Thyroid gland (tissue), 4 donors: ENCODE measurements at regions not wholly inside any gene's neighbourhood (a gene's known extent, or its start where the extent isn't known, plus 50 kb on each side); places are given as distances from the start of the nearest gene placed in this dataset.

Experiments
- DNase-seq, 2 donors: peaks; one replicate each; pipeline ENCODE4 v3.0.0-alpha.2; 2019
- H3K27ac ChIP-seq, 3 donors: fragments of 200-600 bp; sonication (generic); 1 replicate in 2 of 3; 2 replicates in 1 of 3; pipeline ENCODE4 v1.5.1; 2016 to 2019; ENCODE audit warnings: mild to moderate bottlenecking in 1 of 3, moderate library complexity in 1 of 3
- H3K27me3 ChIP-seq: fragments of 200-600 bp; sonication (generic); one replicate; pipeline ENCODE4 v1.5.1; 2019
- H3K36me3 ChIP-seq, 2 donors: fragments of 200-600 bp; sonication (generic); one replicate each; pipeline ENCODE4 v1.5.1; 2016 to 2019
- H3K4me1 ChIP-seq, 2 donors: fragments of 200-600 bp; sonication (generic); one replicate each; pipeline ENCODE4 v1.5.1; 2017 to 2019
- H3K4me3 ChIP-seq, 3 donors: fragments of 200-600 bp; sonication (generic); replicated peaks in 1 of 3; 1 replicate in 2 of 3; 2 replicates in 1 of 3; pipeline ENCODE4 v1.5.1; 2016; ENCODE audit warnings: mild to moderate bottlenecking in 1 of 3
- H3K9me3 ChIP-seq: fragments of 200-600 bp; sonication (generic); one replicate; pipeline ENCODE4 v1.5.1; 2017
- CTCF ChIP-seq, 6 experiments: fragments of 200-600 bp in 3 of 6; fragments of 450-650 bp in 3 of 6; sonication (generic) in 3 of 6; IDR thresholded peaks; one replicate each; pipeline ENCODE4 v1.5.1; 2016 to 2019; ENCODE audit warnings: antibody characterized with exemption in 6 of 6, mild to moderate bottlenecking in 2 of 6, inconsistent platforms in 1 of 6, moderate library complexity in 1 of 6
- POLR2A ChIP-seq, 2 donors: fragments of 450-650 bp; IDR thresholded peaks; one replicate each; pipeline ENCODE4 v1.6.1; 2017; ENCODE audit warnings: antibody characterized with exemption in 2 of 2, mild to moderate bottlenecking in 2 of 2, moderate library complexity in 1 of 2
- WGBS, 2 donors: methylation state at CpG; one replicate each; pipeline ENCODE4 v1.1.5; 2017; 5-methylcytosine and 5-hydroxymethylcytosine counted together
- intact Hi-C: fragments of 100-400 bp; cut with DNase I; formaldehyde crosslinking; loops from one replicate; pipeline ENCODE4 v1.15.1; 2023

GRCh38 chr6:168864541-168865460 is 388.8 kb downstream of the THBS2 start:
- no peaks in the 10 kb centered on the region for H3K27me3 ChIP-seq
- 85 to 87% methylated on average over 7 of the region's 7 CpGs for WGBS, 2 donors
- H3K36me3 ChIP-seq: no peaks in the 10 kb centered on the region
- H3K27ac ChIP-seq: no peak overlapping the region
- no peak overlapping the region for H3K4me3 ChIP-seq
- no peak for DNase-seq
- H3K4me1 ChIP-seq: no peaks in the 10 kb centered on the region
- intact Hi-C loops: no loop called here
- TF ChIP-seq CTCF (IDR thresholded peaks at IDR 0.05) (no peak), POLR2A (IDR thresholded peaks at IDR 0.05) (no peak)
- no peaks in the 10 kb centered on the region for H3K9me3 ChIP-seq

GRCh38 chr6:168863467-168863866 is 390.2 kb downstream of the THBS2 start:
- 85 to 88% methylated on average over 4 of the region's 4 CpGs for WGBS, 2 donors
- no peaks in the 10 kb centered on the region for H3K27me3 ChIP-seq
- no peaks in the 10 kb centered on the region for H3K4me1 ChIP-seq
- H3K9me3 ChIP-seq: no peaks in the 10 kb centered on the region
- no peak overlapping the region for H3K4me3 ChIP-seq
- H3K36me3 ChIP-seq: no peaks in the 10 kb centered on the region
- no peak for TF ChIP-seq CTCF (IDR thresholded peaks at IDR 0.05)
- TF ChIP-seq POLR2A (IDR thresholded peaks at IDR 0.05): no peak
- DNase-seq: no peak
- intact Hi-C loops: no loop called here
- H3K27ac ChIP-seq: no peak overlapping the region

DNA sequence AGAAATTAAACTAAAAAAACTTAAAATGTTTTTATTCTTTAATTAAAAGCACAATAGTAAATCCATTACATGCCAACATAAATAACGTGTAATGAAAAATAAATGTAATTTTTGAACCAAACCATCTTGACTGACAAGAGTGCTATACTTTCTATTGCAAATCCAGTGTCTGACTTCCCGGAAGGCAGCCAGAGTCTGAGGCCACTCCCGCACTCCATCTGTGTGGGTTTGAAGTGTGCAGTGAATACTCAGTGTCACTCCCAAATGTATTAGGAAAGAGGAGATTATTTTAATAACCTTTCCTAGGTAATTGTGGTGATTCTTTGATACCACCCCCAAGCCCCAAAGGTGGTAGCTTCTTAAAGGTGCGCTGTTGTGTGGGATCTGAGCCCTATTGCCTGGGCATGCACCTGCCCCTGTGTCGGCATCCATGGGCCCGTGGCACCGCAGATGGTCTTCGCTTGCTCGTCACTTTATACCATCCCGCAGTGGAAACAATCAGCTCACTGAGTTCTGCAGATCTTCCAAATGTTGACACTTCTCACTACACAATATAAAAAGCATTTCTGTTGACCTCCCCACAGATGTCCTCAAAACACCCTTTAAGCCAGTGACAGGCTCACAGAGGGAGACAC is 391.2 kb downstream of the THBS2 start:
- no peaks in the 10 kb centered on the region for H3K4me1 ChIP-seq
- intact Hi-C loops: no loop called here
- H3K4me3 ChIP-seq: no peak overlapping the region
- WGBS, 2 donors: 95 to 96% methylated on average over 10 of the region's 10 CpGs
- no peak for DNase-seq
- H3K27ac ChIP-seq: no peak overlapping the region
- TF ChIP-seq CTCF (IDR thresholded peaks at IDR 0.05): no peak
- H3K36me3 ChIP-seq: no peaks in the 10 kb centered on the region
- no peaks in the 10 kb centered on the region for H3K27me3 ChIP-seq
- H3K9me3 ChIP-seq: no peaks in the 10 kb centered on the region

DNA sequence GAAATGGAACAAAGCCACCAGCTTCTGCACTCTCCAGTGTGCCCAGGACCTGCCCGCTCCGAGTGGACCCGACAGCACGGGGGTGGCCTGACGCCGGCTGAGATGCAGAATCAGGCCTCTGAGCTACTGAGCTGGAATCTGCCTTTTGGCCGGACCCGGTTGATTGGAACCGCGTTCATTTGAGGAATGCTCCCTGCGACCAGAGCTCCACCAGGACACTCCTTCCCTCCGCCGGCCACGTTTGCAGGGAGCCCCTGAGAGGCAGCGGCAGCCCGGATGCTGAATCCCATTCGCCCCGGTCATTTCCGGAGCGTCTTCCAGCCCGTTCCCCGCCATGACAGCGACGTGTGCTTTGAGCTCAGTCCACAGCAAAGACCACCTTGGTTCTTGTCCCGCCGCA is 392.7 kb downstream of the THBS2 start:
- no peak overlapping the region for H3K4me3 ChIP-seq
- H3K9me3 ChIP-seq: no peaks in the 10 kb centered on the region
- intact Hi-C loops: no loop called here
- no peaks in the 10 kb centered on the region for H3K36me3 ChIP-seq
- 86% methylated on average over 26 of the region's 26 CpGs for WGBS, 2 donors
- H3K27me3 ChIP-seq: no peaks in the 10 kb centered on the region
- no peak for TF ChIP-seq POLR2A (IDR thresholded peaks at IDR 0.05)
- TF ChIP-seq CTCF (IDR thresholded peaks at IDR 0.05): no peak
- H3K4me1 ChIP-seq: no peaks in the 10 kb centered on the region
- no peak overlapping the region for H3K27ac ChIP-seq
- DNase-seq: no peak

GRCh38 chr6:168860341-168860740 is 393.3 kb downstream of the THBS2 start:
- no peak overlapping the region for H3K4me3 ChIP-seq
- no peak for TF ChIP-seq CTCF (IDR thresholded peaks at IDR 0.05)
- no peak for TF ChIP-seq POLR2A (IDR thresholded peaks at IDR 0.05)
- 94 to 97% methylated on average over 16 of the region's 16 CpGs for WGBS, 2 donors
- no peaks in the 10 kb centered on the region for H3K27me3 ChIP-seq
- intact Hi-C loops: no loop called here
- no peaks in the 10 kb centered on the region for H3K9me3 ChIP-seq
- H3K27ac ChIP-seq: no peak overlapping the region
- H3K4me1 ChIP-seq: no peaks in the 10 kb centered on the region
- no peaks in the 10 kb centered on the region for H3K36me3 ChIP-seq
- no peak for DNase-seq
